Superior temporal gyrus (tissue), 1 donor: ENCODE measurements at regions not wholly inside any gene's neighbourhood (a gene's known extent, or its start where the extent isn't known, plus 50 kb on each side); places are given as distances from the start of the nearest gene placed in this dataset.
A peak's percentile ranks its signal among the peaks of the same experiment; 100 is the strongest.

Source experiments
- DNase-seq: peaks from one replicate; pipeline ENCODE4 v3.0.0-alpha.2; 2016; ENCODE audit errors: extremely low spot score

GRCh38 chr15:38176155-38176554, 76.5 kb upstream of the SPRED1 start:
- DNase-seq: no peak

- DNase-seq: no peak
Measured at GRCh38 chr15:38176691-38177090, 75.9 kb upstream of the SPRED1 start.

GRCh38 chr15:38182900-38183299, 69.7 kb upstream of the SPRED1 start:
- DNase-seq: peak; percentile 76

DNA sequence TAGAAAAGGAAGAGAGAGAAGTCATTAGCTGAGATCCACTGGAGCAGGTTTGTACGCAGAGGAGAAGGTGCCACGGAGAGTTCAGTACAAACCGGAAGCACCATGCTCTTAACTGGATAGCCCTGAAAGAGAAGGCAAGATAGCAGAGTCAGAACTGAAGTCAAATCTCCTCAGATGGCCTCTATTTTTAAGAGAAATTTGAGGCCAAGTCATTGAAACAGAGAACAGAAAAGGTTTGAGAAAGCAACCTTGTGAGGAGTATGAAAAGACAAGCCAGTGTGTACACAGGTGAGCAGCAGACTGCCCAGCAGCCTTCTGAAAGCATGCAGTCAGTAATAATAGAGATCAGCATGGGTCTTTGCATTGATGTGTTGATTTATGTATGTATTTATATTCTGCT, 66.1 kb upstream of the SPRED1 start:
- DNase-seq: no peak

DNA sequence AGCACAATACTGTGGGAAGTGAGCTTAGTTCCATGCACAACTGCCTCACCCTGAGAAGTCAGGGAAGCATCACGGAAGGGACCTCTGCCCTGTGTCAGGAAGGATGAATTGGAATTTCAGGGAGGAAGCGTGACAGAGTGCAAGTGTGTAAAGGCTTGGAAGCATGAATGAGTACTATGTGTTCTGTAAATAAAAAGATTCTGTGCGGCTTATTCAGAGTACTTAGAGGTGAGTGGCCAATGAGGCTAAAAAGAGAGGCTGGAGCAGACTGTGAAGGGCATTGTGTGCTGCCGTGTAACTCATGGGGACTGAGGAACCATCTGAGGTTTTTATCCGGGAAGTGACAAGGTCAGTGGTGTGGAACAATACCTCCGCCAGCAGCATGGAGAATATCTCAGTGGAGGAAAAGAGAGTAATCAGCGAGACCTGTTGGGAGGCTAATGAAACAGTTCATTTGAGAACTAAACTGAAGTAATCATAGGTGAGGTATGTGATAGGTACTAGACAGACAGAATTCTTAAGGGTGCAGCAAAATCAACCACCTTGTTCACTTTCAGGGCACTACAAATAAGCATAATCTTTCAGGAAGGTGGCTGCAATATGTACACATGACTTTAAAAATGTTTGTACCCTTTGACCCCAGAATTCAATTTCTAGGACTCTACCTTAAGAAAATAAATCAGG, 64.9 kb upstream of the SPRED1 start:
- DNase-seq: no peak

DNA sequence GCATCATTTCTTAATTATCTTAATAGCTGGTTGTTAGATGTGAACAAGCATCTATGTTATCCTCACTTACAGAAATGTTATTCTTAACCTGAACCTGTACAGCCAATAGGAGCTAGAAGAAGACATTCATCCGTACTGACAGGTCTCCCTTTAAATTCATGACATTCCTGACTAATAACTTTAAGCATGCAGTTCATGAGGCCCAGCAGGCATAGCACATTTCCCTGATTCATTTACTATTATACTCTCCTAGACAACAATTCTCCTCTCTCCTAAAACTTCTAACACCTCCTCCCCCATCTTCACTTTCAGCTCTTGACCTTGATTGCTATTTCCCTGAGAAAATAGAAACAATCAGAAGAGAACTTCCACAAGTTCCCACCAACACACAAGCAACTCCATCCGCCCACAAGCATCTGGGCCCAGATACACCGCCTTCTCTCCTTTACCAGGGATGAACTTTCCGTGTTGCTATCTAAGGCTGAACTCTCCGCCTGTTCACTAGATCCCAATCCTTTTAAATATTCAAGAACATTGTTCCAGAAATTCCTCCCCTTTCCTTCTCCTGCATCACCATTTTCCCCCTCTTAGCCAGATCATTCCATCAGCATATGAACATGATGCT, 62.9 kb upstream of the SPRED1 start:
- DNase-seq: peak; percentile 50

DNA sequence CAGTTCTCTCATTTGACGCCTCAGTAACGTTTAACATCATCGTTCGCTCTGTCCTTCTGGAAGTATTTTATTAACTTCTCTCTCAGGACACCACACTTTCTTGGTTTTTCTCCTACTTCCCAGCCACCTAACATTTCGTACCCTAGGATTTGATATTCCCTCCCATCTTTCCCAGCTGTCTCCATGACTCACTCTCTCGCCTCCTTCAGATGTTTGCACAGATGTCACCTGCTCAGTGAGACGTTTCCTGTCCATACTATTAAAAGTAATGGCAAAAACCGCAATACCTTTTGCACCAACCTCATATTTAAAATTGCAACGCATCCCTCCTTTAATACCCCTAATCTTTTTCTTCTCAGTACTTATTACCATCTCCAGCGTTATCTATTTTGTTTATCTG, 62.1 kb upstream of the SPRED1 start:
- DNase-seq: no peak

DNA sequence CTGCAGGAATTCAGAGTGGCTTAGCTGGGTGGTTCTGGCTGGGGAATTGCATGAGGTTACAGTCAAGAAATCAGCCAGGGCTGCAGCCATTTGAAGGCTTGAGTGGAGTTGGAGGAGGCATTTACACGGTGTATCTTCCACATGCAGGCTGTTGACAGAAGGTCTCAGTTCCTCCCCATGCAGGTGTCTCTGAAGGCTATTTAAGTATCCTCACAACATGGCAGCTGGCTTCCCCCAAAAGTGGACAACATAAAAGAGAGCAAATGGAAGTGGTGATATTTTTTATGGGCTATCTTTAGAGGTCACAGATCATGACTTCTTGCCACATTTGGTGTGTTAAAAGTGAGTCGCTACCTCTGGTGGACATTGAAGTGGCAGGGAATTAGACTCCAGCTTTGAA, 60.1 kb upstream of the SPRED1 start:
- no peak for DNase-seq

DNA sequence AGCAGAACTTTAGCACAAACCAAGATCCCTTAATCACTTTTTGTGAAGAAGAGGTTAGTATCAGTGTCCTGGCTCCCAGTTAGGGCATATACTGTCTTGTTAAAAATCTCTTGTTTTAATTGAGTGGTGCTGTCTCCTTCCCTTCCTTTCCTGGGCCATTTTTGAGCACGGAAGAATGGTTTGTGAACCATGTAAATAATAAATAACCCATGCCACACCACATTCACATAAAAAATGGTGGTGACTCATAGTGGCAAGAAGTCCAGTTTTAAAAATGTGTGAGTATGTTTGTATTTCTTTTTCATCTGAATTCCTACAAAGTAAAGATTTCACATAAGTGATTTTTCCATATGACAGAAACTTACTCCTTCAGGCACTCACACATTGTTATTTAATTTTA, 59.1 kb upstream of the SPRED1 start:
- no peak for DNase-seq

GRCh38 chr15:38195191-38195901, 57.3 kb upstream of the SPRED1 start:
- DNase-seq: peak; percentile 69

GRCh38 chr15:38196076-38196475, 56.6 kb upstream of the SPRED1 start:
- no peak for DNase-seq

- DNase-seq: no peak
Measured at GRCh38 chr15:38197553-38197952, 55.1 kb upstream of the SPRED1 start.

- DNase-seq: no peak
Measured at GRCh38 chr15:38201714-38202113, 50.9 kb upstream of the SPRED1 start.

- DNase-seq: no peak
Measured at GRCh38 chr15:38202361-38202760, 50.3 kb upstream of the SPRED1 start.
